ENCODE measurements at regions not wholly inside any gene's neighbourhood (a gene's known extent, or its start where the extent isn't known, plus 50 kb on each side); places are given as distances from the start of the nearest gene placed in this dataset.

GRCh38 chr17:73890831-73891405 lies 246.7 kb upstream of the SDK2 start:
- Mint-ChIP-seq H3K27me3 (ENCODE audit: unreplicated experiment) (peaks cover under 1% of the 10 kb centered on the region), H3K9me3 (ENCODE audit: unreplicated experiment) (no peaks in the 10 kb centered on the region), H3K4me1 (ENCODE audit: unreplicated experiment) (no peaks in the 10 kb centered on the region)

GRCh38 chr17:73895157-73895556 lies 250.9 kb upstream of the SDK2 start:
- Mint-ChIP-seq H3K36me3 (ENCODE audit: low read depth, unreplicated experiment) (no peaks in the 10 kb centered on the region), H3K4me1 (ENCODE audit: unreplicated experiment) (no peaks in the 10 kb centered on the region), H3K27ac (ENCODE audit: unreplicated experiment) (no peak overlapping the region), H3K27me3 (ENCODE audit: unreplicated experiment) (peaks cover 4% of the 10 kb centered on the region), H3K9me3 (ENCODE audit: unreplicated experiment) (no peaks in the 10 kb centered on the region), H3K4me3 (ENCODE audit: unreplicated experiment) (no peak overlapping the region)
- no peak for TF ChIP-seq CTCF (IDR thresholded peaks at IDR 0.05; ENCODE audit: unreplicated experiment)
- no peak for DNase-seq (ENCODE audit: low spot score)

More at GRCh38 chr17:73890831-73891405, 246.7 kb upstream of the SDK2 start:
- H3K27ac Mint-ChIP-seq (ENCODE audit: unreplicated experiment): no peak overlapping the region
- H3K36me3 Mint-ChIP-seq (ENCODE audit: low read depth, unreplicated experiment): no peaks in the 10 kb centered on the region
- no peak for TF ChIP-seq CTCF (IDR thresholded peaks at IDR 0.05; ENCODE audit: unreplicated experiment)
- no peak overlapping the region for H3K4me3 Mint-ChIP-seq (ENCODE audit: unreplicated experiment)
- DNase-seq (ENCODE audit: low spot score): no peak

GRCh38 chr17:73896966-73897365 lies 252.7 kb upstream of the SDK2 start:
- H3K36me3 Mint-ChIP-seq (ENCODE audit: low read depth, unreplicated experiment): no peaks in the 10 kb centered on the region
- H3K27ac Mint-ChIP-seq (ENCODE audit: unreplicated experiment): no peak overlapping the region
- TF ChIP-seq CTCF (IDR thresholded peaks at IDR 0.05; ENCODE audit: unreplicated experiment): no peak
- no peak overlapping the region for H3K4me3 Mint-ChIP-seq (ENCODE audit: unreplicated experiment)
- DNase-seq (ENCODE audit: low spot score): no peak
- peaks cover 2% of the 10 kb centered on the region for H3K4me1 Mint-ChIP-seq (ENCODE audit: unreplicated experiment)
- H3K9me3 Mint-ChIP-seq (ENCODE audit: unreplicated experiment): no peaks in the 10 kb centered on the region
- H3K27me3 Mint-ChIP-seq (ENCODE audit: unreplicated experiment): peaks cover 13% of the 10 kb centered on the region

GRCh38 chr17:73899839-73900238 lies 255.6 kb upstream of the SDK2 start:
- no peak for DNase-seq (ENCODE audit: low spot score)
- Mint-ChIP-seq H3K27me3 (ENCODE audit: unreplicated experiment) (peaks cover 20% of the 10 kb centered on the region), H3K4me3 (ENCODE audit: unreplicated experiment) (no peak overlapping the region), H3K4me1 (ENCODE audit: unreplicated experiment) (peaks cover 10% of the 10 kb centered on the region), H3K27ac (ENCODE audit: unreplicated experiment) (no peak overlapping the region), H3K36me3 (ENCODE audit: low read depth, unreplicated experiment) (no peaks in the 10 kb centered on the region), H3K9me3 (ENCODE audit: unreplicated experiment) (no peaks in the 10 kb centered on the region)
- TF ChIP-seq CTCF (IDR thresholded peaks at IDR 0.05; ENCODE audit: unreplicated experiment): no peak

- peaks cover 10% of the 10 kb centered on the region for H3K4me1 Mint-ChIP-seq (ENCODE audit: unreplicated experiment)
- DNase-seq (ENCODE audit: low spot score): no peak
- H3K27me3 Mint-ChIP-seq (ENCODE audit: unreplicated experiment): peaks cover 20% of the 10 kb centered on the region
- no peaks in the 10 kb centered on the region for H3K9me3 Mint-ChIP-seq (ENCODE audit: unreplicated experiment)
- no peak overlapping the region for H3K4me3 Mint-ChIP-seq (ENCODE audit: unreplicated experiment)
- H3K27ac Mint-ChIP-seq (ENCODE audit: unreplicated experiment): no peak overlapping the region
- no peak for TF ChIP-seq CTCF (IDR thresholded peaks at IDR 0.05; ENCODE audit: unreplicated experiment)
- H3K36me3 Mint-ChIP-seq (ENCODE audit: low read depth, unreplicated experiment): no peaks in the 10 kb centered on the region
Measured at GRCh38 chr17:73900516-73900915, 256.3 kb upstream of the SDK2 start.

All from endothelial cell (in vitro differentiated cells).